HS-5 (cell line): ENCODE measurements at regions not wholly inside any gene's neighbourhood (a gene's known extent, or its start where the extent isn't known, plus 50 kb on each side); places are given as distances from the start of the nearest gene placed in this dataset.
"Not testable (repeated sequence)": the region's sequence is repeated elsewhere in the genome, so short reads cannot be mapped to it uniquely, and the experiment has no call there.

Source experiments
- DNase-seq: peaks from one replicate; pipeline ENCODE4 v3.0.0-alpha.2; 2012; ENCODE audit warnings: low read depth

DNA sequence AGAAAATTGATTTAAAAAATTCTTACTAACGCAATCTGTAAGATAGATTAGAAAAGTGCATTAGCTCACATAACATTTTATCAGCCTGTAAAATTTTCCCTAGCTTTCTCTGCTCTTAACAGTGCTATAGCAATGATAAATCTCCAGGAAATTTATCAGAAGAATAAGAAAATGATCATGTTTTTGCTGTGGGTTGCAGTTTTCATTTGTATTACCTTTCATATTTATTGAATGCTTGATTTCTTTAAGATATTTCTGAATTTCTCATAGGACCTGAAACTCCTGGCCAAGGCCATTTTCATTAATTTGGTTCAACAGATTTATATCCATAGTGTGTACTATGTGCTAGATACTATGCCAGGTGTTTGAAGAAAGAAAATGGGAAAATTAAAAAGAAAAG lies 130.3 kb upstream of the STARD13 start:
- no peak for DNase-seq

GRCh38 chr13:33418224-33418953 lies 132.8 kb upstream of the STARD13 start:
- DNase-seq, result not testable (repeated sequence)

DNA sequence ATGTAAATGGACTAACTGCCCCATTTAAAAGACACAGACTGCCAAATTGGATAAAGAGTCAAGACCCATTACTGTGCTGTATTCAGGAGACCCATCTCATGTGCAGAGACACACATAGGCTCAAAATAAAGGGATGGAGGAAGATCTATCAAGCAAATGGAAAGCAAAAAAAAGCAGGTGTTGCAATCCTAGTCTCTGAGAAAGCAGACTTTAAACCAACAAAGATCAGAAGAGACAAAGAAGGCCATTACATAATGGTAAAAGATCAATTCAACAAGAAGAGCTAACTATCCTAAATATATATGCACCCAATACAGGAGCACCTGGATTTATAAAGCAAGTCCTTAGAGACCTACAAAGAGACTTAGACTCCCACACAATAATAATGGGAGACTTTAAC lies 134.6 kb upstream of the STARD13 start:
- DNase-seq, result not testable (repeated sequence)

GRCh38 chr13:33426131-33426530 lies 140.6 kb upstream of the STARD13 start:
- no peak for DNase-seq

- DNase-seq, result no peak
Observed at GRCh38 chr13:33433316-33433715, 147.8 kb upstream of the STARD13 start.

DNA sequence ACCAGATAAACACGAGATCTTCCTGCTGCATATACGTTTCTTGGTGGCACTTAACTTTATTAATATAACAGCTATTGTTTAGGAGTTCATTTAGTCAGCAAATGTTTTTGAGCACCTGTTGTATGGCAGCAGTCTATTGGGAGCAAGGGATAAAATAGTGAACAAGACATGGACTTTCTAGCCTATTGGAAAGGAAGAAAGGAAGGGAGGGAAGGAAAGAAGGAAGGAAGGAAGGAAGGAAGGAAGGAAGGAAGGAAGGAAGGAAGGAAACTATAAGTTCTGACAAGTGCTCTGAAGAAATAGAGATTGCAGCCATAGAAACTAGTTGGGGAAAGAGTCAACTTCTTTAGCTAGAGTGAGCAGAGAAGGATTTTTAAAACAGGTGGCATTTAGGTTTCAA lies 149.1 kb upstream of the STARD13 start:
- DNase-seq, result no peak

- DNase-seq, result no peak
Observed at GRCh38 chr13:33435207-33435606, 149.7 kb upstream of the STARD13 start.

DNA sequence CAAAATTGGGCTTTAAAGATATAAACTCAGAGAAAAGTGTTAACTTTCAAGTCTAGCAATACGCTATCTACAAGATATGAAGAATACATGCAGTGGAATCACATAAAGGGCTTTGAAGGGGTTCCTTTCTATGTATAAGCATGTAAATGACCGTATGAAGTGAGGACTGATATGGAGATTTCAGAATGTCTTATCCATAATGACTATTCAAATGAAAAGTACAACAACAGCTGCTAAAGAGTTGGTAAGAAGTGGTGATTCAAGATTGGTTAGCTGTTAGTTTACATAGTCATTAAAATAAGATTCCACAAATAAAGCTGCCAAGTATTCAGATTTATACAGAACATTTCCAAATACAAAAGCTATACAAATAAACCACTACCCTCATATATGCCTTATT lies 153.4 kb upstream of the STARD13 start:
- DNase-seq, result no peak

DNA sequence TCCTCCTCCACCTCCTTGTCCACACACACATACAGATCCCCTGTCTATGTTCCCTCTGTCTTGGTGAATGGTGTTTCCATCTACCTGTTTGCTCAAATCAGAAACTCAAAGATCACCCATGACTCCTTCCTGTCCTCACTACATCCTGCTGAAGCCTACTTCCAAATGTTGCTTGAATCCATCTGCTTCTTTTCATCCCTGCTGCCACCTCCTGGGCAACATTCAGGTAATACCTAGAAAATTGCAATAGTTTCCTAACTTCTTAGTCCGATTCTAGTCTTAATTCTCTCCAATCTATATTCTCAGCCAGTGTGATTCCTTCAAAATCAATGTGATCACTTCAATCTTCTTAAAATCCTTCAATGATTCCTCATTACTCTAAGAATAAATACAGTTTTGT lies 155.5 kb upstream of the STARD13 start:
- DNase-seq, result no peak

DNA sequence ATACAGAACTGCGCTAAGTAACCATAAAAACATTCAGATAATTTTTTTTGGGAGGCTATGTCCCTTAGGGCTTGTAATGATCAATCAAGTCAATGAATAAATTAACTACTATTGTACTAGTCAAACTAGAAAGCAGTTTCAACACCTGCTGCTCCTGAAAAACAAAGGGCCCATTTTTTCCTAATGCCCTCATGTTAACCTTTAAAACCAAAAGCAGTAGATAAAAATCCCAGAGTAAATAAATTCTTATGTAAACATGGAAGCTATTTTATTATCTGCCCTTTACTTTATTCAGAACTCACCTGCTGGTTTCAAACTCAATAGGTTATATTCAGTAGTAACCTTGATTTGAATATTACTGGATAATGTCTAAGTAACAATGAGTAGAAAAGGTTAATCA lies 159.5 kb upstream of the STARD13 start:
- DNase-seq, result no peak

- no peak for DNase-seq
Observed at GRCh38 chr13:33445476-33445875, 159.9 kb upstream of the STARD13 start.

DNA sequence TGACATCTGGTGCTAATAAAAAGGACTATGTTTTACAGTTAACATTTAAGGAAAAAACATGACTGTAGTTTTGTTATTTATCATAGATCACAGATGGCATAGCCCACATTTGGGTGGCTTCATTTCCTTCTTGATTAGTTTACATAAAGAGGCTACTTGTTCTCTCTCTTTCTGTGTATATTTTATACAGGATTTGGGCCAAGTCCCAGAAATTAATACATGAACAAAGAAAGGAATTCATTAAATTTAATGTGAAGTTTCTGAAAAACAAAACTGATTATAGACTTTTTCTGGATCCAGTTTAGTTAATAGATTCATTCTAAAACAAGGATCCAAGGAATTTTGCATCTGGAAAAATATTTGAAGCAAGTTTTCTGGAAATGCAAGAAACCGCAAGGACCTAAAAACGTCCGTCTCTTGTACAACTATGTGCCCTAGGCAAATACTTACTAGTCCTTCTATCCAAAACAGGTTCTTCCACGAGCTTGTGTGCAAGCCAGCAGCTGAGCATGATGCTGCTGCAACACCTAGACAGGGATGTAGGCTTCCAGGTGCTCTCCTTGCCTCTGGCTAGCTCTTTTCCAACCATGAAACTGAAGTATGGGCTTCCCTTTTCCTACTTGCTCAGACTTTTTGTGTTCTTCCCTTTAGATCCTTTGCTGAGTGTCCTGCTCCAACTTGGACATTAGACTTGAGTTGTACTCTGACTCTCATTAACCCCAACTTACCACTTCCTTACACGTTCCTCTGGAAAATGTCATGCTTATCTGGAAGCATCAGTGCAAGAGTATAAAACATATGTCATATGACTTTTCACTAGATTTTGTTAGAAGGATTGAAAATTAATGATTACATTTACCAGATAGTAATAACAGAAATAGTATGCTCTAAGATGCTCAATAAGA lies 161.5 kb upstream of the STARD13 start:
- DNase-seq, result no peak

DNA sequence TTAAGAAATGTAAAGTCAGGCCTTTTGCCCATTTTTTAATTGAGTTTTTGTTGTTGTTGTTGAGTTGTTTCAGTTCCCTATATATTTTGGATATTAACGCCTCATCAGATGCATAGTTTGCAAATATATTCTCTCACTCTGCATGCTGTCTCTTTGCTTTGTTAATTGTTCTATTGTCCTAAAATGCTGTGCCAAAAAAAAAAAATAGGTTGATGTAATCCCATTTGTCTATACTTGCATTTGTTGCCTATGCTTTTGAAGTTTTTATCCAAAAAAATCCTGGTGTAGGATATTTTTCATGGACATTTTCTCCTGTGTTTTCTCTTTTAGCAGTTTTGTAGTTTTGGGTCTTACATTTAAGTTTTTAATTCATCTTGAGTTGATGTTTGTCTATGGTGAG lies 163.3 kb upstream of the STARD13 start:
- no peak for DNase-seq

DNA sequence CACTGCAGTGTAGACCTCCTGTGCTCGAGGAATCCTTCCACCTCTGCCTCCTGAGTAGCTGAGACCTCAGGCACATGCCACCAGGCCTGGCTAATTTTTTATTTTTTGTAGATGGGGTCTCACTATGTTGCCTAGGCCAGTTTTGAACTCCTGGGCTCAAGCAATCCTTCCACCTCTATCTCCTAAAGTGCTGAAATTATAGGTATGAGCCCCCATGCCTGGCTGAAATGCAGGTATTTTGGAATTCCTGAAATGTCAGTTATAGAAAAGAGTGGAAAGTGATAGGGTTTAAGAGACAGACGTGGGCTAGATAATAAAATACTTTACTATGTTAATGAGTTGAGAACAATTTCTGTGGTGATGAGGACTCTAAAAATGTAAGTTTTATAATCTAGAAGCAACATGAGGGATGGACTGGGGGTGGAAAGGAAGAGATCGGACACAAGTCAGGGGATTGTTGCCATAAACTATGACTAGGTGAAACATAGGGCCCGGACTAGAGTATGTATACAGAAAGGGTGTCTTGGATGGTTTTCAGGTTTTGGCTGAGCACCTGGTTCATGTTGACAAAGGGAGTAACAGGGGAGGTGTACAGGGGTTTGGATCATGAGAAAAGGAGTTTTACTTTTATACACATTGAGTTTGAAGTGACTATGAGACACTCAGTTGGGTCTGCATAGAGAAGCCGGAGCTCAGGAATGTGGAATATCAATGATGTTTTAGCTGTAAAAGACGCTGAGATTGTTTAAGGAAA lies 165.6 kb upstream of the STARD13 start:
- no peak for DNase-seq

GRCh38 chr13:33452873-33453517 lies 167.4 kb upstream of the STARD13 start:
- DNase-seq, result no peak

DNA sequence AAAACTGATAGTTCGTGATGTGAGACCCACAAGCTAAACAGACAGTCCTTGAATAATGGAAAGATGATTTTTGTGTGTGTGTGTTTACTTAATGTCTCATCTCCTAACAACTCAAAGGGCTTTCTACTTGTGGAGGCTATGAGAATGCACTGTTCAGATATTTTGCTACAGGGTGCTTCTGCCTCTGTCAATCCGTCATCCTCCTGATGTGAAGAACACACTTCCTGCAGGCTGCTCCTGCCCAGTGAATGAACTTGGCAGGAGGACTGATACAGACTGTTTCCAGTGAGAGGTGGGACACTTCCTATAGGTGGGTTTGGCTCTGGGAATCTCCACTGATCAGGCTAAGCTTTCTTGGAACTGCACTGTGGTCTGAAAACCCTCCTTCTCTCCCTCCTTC lies 168.4 kb upstream of the STARD13 start:
- no peak for DNase-seq

GRCh38 chr13:33454844-33455705 lies 169.5 kb upstream of the STARD13 start:
- DNase-seq, result peak; percentile 25

- DNase-seq, result no peak
Observed at GRCh38 chr13:33459702-33460101, 174.1 kb upstream of the STARD13 start.

- DNase-seq, result no peak
Observed at GRCh38 chr13:33462109-33462508, 176.6 kb upstream of the STARD13 start.

- DNase-seq, result no peak
Observed at GRCh38 chr13:33464345-33464744, 178.8 kb upstream of the STARD13 start.

- no peak for DNase-seq
Observed at GRCh38 chr13:33466262-33466661, 180.7 kb upstream of the STARD13 start.
